ENCODE measurements at regions not wholly inside any gene's neighbourhood (a gene's known extent, or its start where the extent isn't known, plus 50 kb on each side); places are given as distances from the start of the nearest gene placed in this dataset.
"Not testable (repeated sequence)": the region's sequence is repeated elsewhere in the genome, so short reads cannot be mapped to it uniquely, and the experiment has no call there.

DNA sequence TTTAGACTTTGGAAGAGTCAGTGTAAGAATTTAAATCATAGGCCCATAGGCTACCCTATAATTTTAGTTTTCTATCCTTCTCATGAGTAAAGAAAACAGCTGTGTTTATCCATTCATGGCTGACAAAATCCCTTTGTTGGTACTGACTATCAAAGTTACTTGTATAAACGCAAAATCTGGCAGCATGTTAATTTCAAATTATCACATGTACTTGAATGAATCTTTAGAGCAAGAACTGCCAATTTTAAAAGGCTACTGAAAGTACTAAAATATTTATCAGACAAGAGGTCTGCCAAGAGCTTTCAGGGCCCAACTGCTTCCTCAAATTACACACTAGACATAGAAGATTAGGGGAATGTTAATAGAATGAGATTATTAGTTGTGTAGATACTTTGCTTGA lies 66.6 kb downstream of the MYL12B start:
- DNase-seq (ENCODE audit: low spot score) (no peak), ATAC-seq (no peak)

GRCh38 chr18:3329471-3329870 lies 67.5 kb downstream of the MYL12B start:
- ATAC-seq (no peak), DNase-seq (ENCODE audit: low spot score) (no peak)

GRCh38 chr18:3329872-3330271 lies 67.9 kb downstream of the MYL12B start:
- ATAC-seq (no peak), DNase-seq (ENCODE audit: low spot score) (no peak)

DNA sequence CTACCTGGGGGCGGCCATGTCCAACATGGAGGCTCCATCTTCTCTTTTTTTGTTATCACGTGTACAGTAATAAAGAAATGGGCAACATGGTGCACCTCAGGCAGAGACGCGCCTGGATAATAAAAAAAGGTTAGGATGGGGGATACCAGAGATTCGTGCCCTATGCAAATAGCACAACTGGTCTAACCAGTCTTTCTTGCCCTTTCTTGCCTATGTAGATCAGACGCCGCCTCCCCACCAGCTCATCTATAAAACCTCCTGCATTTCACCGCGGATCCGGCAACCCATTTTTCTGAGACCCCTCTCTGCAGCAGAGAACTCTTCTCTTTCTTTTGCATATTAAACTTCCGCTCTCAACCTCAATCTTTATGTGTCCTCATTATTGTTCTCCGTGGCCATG lies 68.7 kb downstream of the MYL12B start:
- ATAC-seq (no peak), DNase-seq (ENCODE audit: low spot score) (no peak)

DNA sequence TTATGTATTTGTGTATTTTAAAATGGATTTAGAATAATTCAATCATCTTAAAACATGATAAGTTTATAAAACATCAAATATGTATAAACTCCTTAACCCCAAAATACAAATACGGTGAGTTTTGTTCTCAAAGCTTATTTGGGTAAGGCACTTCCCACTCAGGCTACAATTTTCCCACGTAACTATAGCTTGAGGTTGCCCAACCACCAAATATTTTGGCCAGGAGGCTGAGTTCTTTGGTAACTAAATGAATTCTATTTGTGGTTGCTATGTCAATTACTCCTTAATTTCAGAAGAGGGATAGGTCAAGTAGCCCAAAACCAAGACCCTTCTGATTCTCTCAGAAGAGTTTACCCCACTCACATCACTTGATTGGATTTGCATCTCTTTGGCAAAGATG lies 70.4 kb downstream of the MYL12B start:
- no peak for DNase-seq (ENCODE audit: low spot score)
- ATAC-seq, result no peak

GRCh38 chr18:3333056-3333720 lies 71.3 kb downstream of the MYL12B start:
- DNase-seq (ENCODE audit: low spot score), result no peak
- ATAC-seq, result no peak

GRCh38 chr18:3333721-3334386 lies 71.9 kb downstream of the MYL12B start:
- ATAC-seq (no peak), DNase-seq (ENCODE audit: low spot score) (no peak)

- no peak for ATAC-seq
- no peak for DNase-seq (ENCODE audit: low spot score)
These were observed 78.2 kb downstream of the MYL12B start for GRCh38 chr18:3340015-3340681.

DNA sequence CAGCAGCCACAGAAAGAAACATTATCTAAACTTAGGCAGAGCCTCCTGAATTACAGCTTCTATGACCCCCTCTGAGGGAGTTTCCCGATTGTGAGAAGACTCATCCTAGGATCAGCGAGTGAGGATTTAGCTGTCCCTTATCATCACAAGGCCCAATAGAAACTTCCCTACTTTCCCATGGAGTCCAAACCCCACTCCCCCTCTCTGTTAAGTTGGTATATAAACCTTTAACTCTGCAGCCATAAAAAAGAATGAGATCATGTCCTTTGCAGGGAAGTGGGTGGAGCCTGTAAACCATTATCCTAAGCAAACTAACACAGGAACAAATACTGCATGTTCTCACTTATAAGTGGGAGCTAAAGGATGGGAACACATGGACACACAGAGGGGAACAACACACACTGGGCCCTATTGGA lies 78.8 kb downstream of the MYL12B start:
- DNase-seq (ENCODE audit: low spot score), result no peak
- no peak for ATAC-seq

DNA sequence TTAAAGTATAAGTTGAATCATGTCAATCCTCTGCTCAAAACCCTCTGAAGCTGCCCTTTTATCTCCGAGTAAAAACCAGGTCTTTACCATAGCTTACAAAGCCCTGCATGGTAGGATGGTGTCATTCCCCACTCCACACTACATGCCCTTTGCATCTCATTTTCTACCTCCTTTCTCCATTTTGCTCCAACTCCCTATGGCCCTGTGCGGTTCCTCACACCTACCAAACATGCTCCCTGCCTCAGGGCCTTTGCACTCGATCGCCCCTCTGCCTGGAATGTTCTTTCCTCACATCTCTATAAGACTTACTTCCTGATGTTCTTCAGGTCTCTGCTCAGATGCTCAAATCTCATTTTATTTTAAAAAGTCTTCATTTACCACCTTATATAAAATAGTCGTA lies 80.7 kb downstream of the MYL12B start:
- DNase-seq (ENCODE audit: low spot score) (no peak), ATAC-seq (no peak)

GRCh38 chr18:3345452-3345851 lies 83.5 kb downstream of the MYL12B start:
- ATAC-seq, result peak; percentile 53
- DNase-seq (ENCODE audit: low spot score), result no peak

DNA sequence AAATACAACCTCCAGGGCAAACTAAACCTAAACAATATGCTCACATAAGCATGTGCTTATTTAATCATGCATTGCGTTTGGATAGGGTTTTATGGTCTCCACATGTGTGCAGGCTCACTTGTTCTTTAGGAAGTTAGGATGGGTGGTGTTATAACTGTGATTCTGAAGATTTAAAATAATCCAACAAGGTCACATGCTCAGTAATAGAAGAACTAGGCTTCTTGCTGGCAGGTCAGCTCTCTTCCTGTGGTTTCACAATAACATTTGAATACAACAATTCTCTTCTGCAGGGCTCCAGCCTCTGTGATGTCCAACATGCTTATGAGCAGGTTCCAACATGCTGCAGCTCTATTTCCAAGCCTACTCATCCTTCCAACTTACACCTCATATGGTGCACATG lies 84.0 kb downstream of the MYL12B start:
- ATAC-seq, result no peak
- DNase-seq (ENCODE audit: low spot score), result no peak

DNA sequence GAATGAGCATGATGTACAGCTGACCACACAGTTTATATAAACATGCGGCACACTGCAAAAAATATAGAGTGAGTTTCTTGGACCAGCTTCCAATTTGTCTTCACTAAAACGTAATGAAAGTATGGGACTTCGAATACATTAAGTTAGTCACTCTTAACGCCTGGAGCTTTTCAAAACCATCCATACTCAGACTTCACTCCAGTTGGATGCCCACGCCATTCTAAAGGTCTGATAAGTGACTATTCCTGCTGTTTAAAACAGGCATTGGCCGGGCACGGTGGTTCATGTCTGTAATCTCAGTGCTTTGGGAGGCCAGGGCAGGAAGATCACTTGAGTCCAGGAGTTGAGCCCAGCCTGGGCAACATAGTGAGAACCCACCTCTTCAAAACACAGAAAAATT lies 84.6 kb downstream of the MYL12B start:
- ATAC-seq, result no peak
- DNase-seq (ENCODE audit: low spot score), result no peak

- ATAC-seq (no peak), DNase-seq (ENCODE audit: low spot score) (no peak)
These were observed 85.4 kb downstream of the MYL12B start for GRCh38 chr18:3347286-3347803.

GRCh38 chr18:3348176-3348575 lies 86.2 kb downstream of the MYL12B start:
- ATAC-seq, result no peak
- no peak for DNase-seq (ENCODE audit: low spot score)

- not testable (repeated sequence) for ATAC-seq; DNase-seq (ENCODE audit: low spot score)
These were observed 87.3 kb downstream of the MYL12B start for GRCh38 chr18:3349046-3349841.

DNA sequence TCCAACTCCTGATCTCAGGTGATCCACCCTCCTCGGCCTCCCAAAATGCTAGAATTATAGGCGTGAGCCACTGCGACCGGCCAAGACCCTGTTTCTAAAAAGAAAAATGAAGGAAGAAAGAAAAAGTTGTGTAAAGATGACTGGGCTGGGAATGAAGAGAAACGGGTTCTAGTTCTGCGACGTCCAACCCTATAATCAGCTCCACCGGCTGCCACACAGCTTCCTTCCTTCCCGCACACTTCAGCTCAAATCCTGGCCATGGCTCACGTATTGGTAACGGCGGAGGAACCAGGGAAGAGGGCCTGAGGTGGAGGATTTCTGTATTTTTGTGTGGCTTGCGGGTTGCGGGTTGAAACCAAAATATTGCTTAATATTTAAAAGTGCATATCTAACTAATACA lies 88.1 kb downstream of the MYL12B start:
- DNase-seq (ENCODE audit: low spot score) (no peak), ATAC-seq (no peak)

- no peak for DNase-seq (ENCODE audit: low spot score)
These were observed 88.9 kb downstream of the MYL12B start for GRCh38 chr18:3350566-3351527.

DNA sequence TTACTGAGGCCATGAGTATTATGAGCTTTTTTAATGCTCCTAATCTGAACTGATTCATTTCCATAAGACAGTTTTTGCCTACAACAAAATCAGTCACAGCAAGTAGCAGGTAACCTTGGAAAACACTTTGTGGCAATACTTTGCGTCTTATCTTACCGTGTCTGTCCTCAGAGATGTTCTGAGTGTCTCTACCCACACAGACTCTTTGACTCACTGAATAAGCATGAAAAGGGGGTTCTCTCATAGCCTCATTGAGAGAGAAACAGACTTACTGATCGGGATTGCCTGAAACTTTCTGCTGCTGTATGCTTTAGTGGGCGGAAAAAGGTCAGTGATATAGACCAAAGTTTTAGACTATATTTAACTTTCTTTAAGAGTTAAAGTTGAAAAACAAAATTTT lies 92.6 kb downstream of the MYL12B start:
- ATAC-seq (no peak), DNase-seq (ENCODE audit: low spot score) (no peak)

More at GRCh38 chr18:3350566-3351527, 88.9 kb downstream of the MYL12B start:
- no peak for ATAC-seq

GRCh38 chr18:3356614-3357013 lies 93.4 kb upstream of the TGIF1 start:
- ATAC-seq (no peak), DNase-seq (ENCODE audit: low spot score) (no peak)

All from left lobe of liver (tissue), 2 donors.